K562 (cell line): ENCODE measurements at regions not wholly inside any gene's neighbourhood (a gene's known extent, or its start where the extent isn't known, plus 50 kb on each side); places are given as distances from the start of the nearest gene placed in this dataset.

Experiments used
- ATAC-seq: fragments of 200-7000 bp; cut with Tn5 transposase; 3 replicates; pipeline ENCODE4 v1.9.1; 2020; ENCODE audit warnings: moderate library complexity
- BruUV-seq: library from RNA; stranded (reverse); fragments of 400-500 nt; replicated peaks from 2 replicates; lab custom pipeline; 2021; lab: Mats Ljungman, UMichigan
- CTCF ChIA-PET: fragments of 300-600 bp; formaldehyde crosslinking; extraction: SDS; loops from one replicate; lab custom pipeline; 2021; ENCODE audit warnings: low intra/inter-chr PET ratio; lab: Yijun Ruan, JAX
- POLR2A ChIA-PET: fragments of 300-600, 350-650 bp; sonication (Branson Sonifier 250); formaldehyde crosslinking; extraction: SDS; loops from one replicate; lab custom pipeline; 2021; ENCODE audit warnings: antibody characterized with exemption, inconsistent platforms; lab: Yijun Ruan, JAX
- DNase-seq, 4 experiments: peaks; one replicate each; pipeline versions ENCODE4 v3.0.0 to v3.0.0-alpha.2; 2011 to 2018; ENCODE audit warnings: low spot score in 3 of 4, mixed read lengths in 3 of 4; ENCODE audit errors: extremely low read depth in 1 of 4
- FAIRE-seq: peaks from 2 replicates; lab custom pipeline; 2011; peaks lifted over from hg19 to GRCh38; lab: Jason Lieb, UNC
- H2AFZ ChIP-seq: 2 replicates; pipeline ENCODE4 v1.6.0; 2011; ENCODE audit warnings: low read depth, low read length, control low read depth, inconsistent platforms
- H3K27ac ChIP-seq: fragments of 200-600 bp; 3 replicates; pipeline ENCODE4 v1.8.0; 2011; ENCODE audit warnings: low read depth, mild to moderate bottlenecking, control low read depth, inconsistent platforms, low read length, moderate library complexity, mixed read lengths; ENCODE audit errors: extremely low read depth
- H3K27me3 ChIP-seq, 2 experiments: fragments of 300-600 bp in 1 of 2; 2 replicates in 1 of 2; 3 replicates in 1 of 2; pipeline versions ENCODE4 v1.6.0 to v1.8.0; 2011; ENCODE audit warnings: inconsistent platforms in 2 of 2, low read length in 2 of 2, mild to moderate bottlenecking in 1 of 2, mixed read lengths in 1 of 2, moderate library complexity in 1 of 2; ENCODE audit not compliant: control insufficient read depth in 2 of 2, insufficient read depth in 2 of 2
- H3K36me3 ChIP-seq: fragments of 300-600 bp; 3 replicates; pipeline ENCODE4 v1.8.0; 2011; ENCODE audit warnings: mild to moderate bottlenecking, low read length, inconsistent platforms; ENCODE audit not compliant: control insufficient read depth, insufficient read depth
- H3K4me1 ChIP-seq, 2 experiments: fragments of 200-600 bp in 1 of 2; replicated peaks in 1 of 2; 2 replicates in 1 of 2; 3 replicates in 1 of 2; pipeline versions ENCODE4 v1.5.1 to v1.8.0; 2011; ENCODE audit warnings: inconsistent platforms in 2 of 2, low read length in 2 of 2, mild to moderate bottlenecking in 1 of 2, mixed read lengths in 1 of 2, moderate library complexity in 1 of 2; ENCODE audit not compliant: control insufficient read depth in 2 of 2, insufficient read depth in 2 of 2
- H3K4me2 ChIP-seq: 2 replicates; pipeline ENCODE4 v1.6.1; 2011; ENCODE audit warnings: low read length, control low read depth, inconsistent platforms, mixed read lengths; ENCODE audit not compliant: insufficient read depth
- H3K4me3 ChIP-seq: fragments of 200-600 bp; sonication (generic), shearing (Covaris generic); 2 replicates; pipeline ENCODE4 v1.5.1; 2016; ENCODE audit warnings: control low read depth, inconsistent platforms
- H3K79me2 ChIP-seq: fragments of 200-600 bp; 3 replicates; pipeline ENCODE4 v1.8.0; 2011; ENCODE audit warnings: low read length, inconsistent platforms; ENCODE audit not compliant: control insufficient read depth, insufficient read depth
- H3K9ac ChIP-seq, 2 experiments: 2 replicates each; pipeline versions ENCODE4 v1.6.0 to v1.6.1; 2011; ENCODE audit warnings: low read depth in 2 of 2, low read length in 2 of 2, control low read depth in 1 of 2, inconsistent platforms in 1 of 2, mild to moderate bottlenecking in 1 of 2, mixed read lengths in 1 of 2; ENCODE audit not compliant: insufficient read depth in 1 of 2
- H3K9me1 ChIP-seq: one replicate; pipeline ENCODE4 v1.6.0; 2011; ENCODE audit warnings: inconsistent platforms, mild to moderate bottlenecking, low read length, moderate library complexity; ENCODE audit not compliant: control insufficient read depth, insufficient read depth
- H3K9me3 ChIP-seq: replicated peaks from 2 replicates; pipeline ENCODE4 v1.5.1; 2011; ENCODE audit warnings: low read depth, low read length, inconsistent platforms; ENCODE audit not compliant: control insufficient read depth, insufficient read depth
- H4K20me1 ChIP-seq: replicated peaks from 2 replicates; pipeline ENCODE4 v1.6.1; 2011; ENCODE audit warnings: low read length, inconsistent platforms, mixed read lengths; ENCODE audit not compliant: control insufficient read depth, insufficient read depth
- ARNT ChIP-seq, 2 experiments: fragments of 450-650 bp; IDR thresholded peaks; 2 replicates each; pipeline ENCODE4 v1.6.1; 2016; ENCODE audit warnings: mild to moderate bottlenecking in 1 of 2
- CBX3 ChIP-seq, 2 experiments: IDR thresholded peaks; 1 replicate in 1 of 2; 2 replicates in 1 of 2; pipeline ENCODE4 v1.6.1; 2012; ENCODE audit warnings: inconsistent platforms in 2 of 2, low read length in 2 of 2, borderline replicate concordance in 1 of 2, control low read depth in 1 of 2
- DMBX1 ChIP-seq: fragments of 250-450 bp; sonication (Bioruptor Pico); IDR thresholded peaks from 2 replicates; pipeline ENCODE4 v1.8.0; 2022; ENCODE audit warnings: inconsistent platforms, mild to moderate bottlenecking, moderate library complexity, borderline replicate concordance
- DPF2 ChIP-seq: fragments of 450-650 bp; IDR thresholded peaks from 2 replicates; pipeline ENCODE4 v1.6.1; 2016
- ESRRB ChIP-seq: fragments of 250-450 bp; sonication (Bioruptor Pico); IDR thresholded peaks from 2 replicates; pipeline ENCODE4 v1.5.0; 2020; ENCODE audit warnings: mild to moderate bottlenecking, moderate library complexity, borderline replicate concordance
- JUNB ChIP-seq: fragments of 450-650 bp; formaldehyde crosslinking; conservative IDR thresholded peaks from 2 replicates; pipeline ENCODE4 v1.4.0; 2020; ENCODE audit warnings: mild to moderate bottlenecking
- LARP7 ChIP-seq: fragments of 450-650 bp; IDR thresholded peaks from 2 replicates; pipeline ENCODE4 v1.6.1; 2016
- NR1H2 ChIP-seq: sonication (generic); formaldehyde crosslinking; IDR thresholded peaks from 2 replicates; pipeline ENCODE4 v1.4.0; 2020; ENCODE audit warnings: mild to moderate bottlenecking, missing genetic modification reagents
- SMC3 ChIP-seq: conservative IDR thresholded peaks from 2 replicates; pipeline ENCODE4 v1.6.1; 2011; ENCODE audit warnings: low read depth, low read length, improper control_type of control experiment; ENCODE audit not compliant: insufficient read depth
- SNRNP70 ChIP-seq: fragments of 200-400 bp; formaldehyde crosslinking; optimal IDR thresholded peaks from 2 replicates; pipeline ENCODE3; 2017; ENCODE audit warnings: low read depth, low read length
- ZNF253 ChIP-seq: fragments of 250-450 bp; sonication (Bioruptor Pico); conservative IDR thresholded peaks from 2 replicates; pipeline ENCODE4 v1.6.1; 2021; ENCODE audit warnings: mild to moderate bottlenecking
- ZNF696 ChIP-seq: fragments of 250-450 bp; sonication (Bioruptor Pico); conservative IDR thresholded peaks from 2 replicates; pipeline ENCODE4 v1.4.0; 2020; ENCODE audit warnings: mild to moderate bottlenecking, moderate library complexity
- ZSCAN29 ChIP-seq: fragments of 450-650 bp; IDR thresholded peaks from 2 replicates; pipeline ENCODE4 v1.6.1; 2017
- WGBS: fragments of 100-300 bp; shearing (Covaris generic); methylation state at CpG from one replicate; pipeline ENCODE4 v1.1.6; 2016; ENCODE audit warnings: low coverage, mixed read lengths; ENCODE audit not compliant: insufficient coverage; ENCODE audit errors: missing lambda C conversion rate; 5-methylcytosine and 5-hydroxymethylcytosine counted together
- in situ Hi-C: fragments of 300-500 bp; cut with MboI; formaldehyde crosslinking; loops from 4 replicates; pipeline ENCODE4 v1.15.0; 2018; ENCODE audit warnings: inconsistent platforms, mixed read lengths
- intact Hi-C: fragments of 100-400 bp; cut with micrococcal nuclease; formaldehyde crosslinking; loops from 2 replicates; pipeline ENCODE4 v1.14.2; 2022
- TF ChIP-seq, protein P1 (sequence below): fragments of 250-450 bp; sonication (Bioruptor Pico); IDR thresholded peaks from 2 replicates; pipeline ENCODE4 v1.5.0; 2020; ENCODE audit warnings: mild to moderate bottlenecking, borderline replicate concordance
- TF ChIP-seq, protein P2 (sequence below), 2 experiments: fragments of 450-650 bp; formaldehyde crosslinking in 1 of 2; IDR thresholded peaks; 2 replicates each; pipeline versions ENCODE4 v1.4.0 to v1.6.1; 2014 to 2020; ENCODE audit warnings: mild to moderate bottlenecking in 2 of 2, borderline replicate concordance in 1 of 2, low read depth in 1 of 2

DNA sequence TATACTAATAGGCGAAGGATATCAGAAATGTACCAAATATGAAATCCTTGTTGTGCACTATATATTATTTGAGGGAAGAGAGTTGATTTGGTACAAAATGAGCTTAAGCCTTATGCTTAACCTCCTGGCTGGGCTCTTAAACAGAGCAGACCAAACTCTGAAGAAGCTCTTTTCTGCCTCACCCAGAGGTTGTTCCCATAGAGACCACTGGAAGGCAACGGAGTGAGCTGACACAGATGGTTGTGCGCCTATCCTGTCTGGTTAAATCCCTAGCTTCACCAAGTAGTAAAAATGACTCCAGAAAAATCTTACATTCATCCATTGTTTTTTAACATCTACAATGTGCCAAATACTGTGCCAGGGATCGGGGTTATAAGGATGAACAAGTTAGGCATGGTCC lies 55.9 kb upstream of the NOL4 start:
- no peak for FAIRE-seq
- 3% methylated on average over 4 of the region's 4 CpGs for WGBS
- ChIA-PET CTCF (interaction anchor here (0.6 kb wide), 1 partner anchor 580 kb away, joined by 4 read pairs; no protein-coding TSS in a partner anchor), POLR2A (interaction anchor here (0.5 kb wide), 1 partner anchor 25 kb away, joined by 4 read pairs; no protein-coding TSS in a partner anchor)
- in situ Hi-C loops = no loop called here
- Histone ChIP-seq H4K20me1 (no peaks in the 10 kb centered on the region), H3K4me1 (no peaks in the 10 kb centered on the region), H3K79me2 (no peaks in the 10 kb centered on the region), H3K9ac (no peak overlapping the region), H3K27ac (no peak overlapping the region), H3K9me3 (no peaks in the 10 kb centered on the region; the same call in 1 of the 2 replicates), H3K36me3 (no peaks in the 10 kb centered on the region), H3K9me1 (no peaks in the 10 kb centered on the region), H3K27me3 (no peaks in the 10 kb centered on the region), H3K4me2 (no peak overlapping the region), H2AFZ (no peak overlapping the region), H3K4me3 (no peak overlapping the region)
- no peak for ATAC-seq
- BruUV-seq = no TSS peak
- intact Hi-C loops = no loop called here
- no peak for DNase-seq
- TF ChIP-seq ZNF253 (CRISPR knock-in tag) = no peak
- no peak for TF ChIP-seq LARP7
- no peak for TF ChIP-seq ZNF696 (CRISPR knock-in tag)
- no peak for TF ChIP-seq DMBX1 (CRISPR knock-in tag)
- no peak for TF ChIP-seq ESRRB
- no peak for TF ChIP-seq ARNT (IDR thresholded peaks at IDR 0.05)
- TF ChIP-seq ZSCAN29 = no peak
- TF ChIP-seq SNRNP70 = no peak
- TF ChIP-seq CBX3 (IDR thresholded peaks at IDR 0.05; ENCODE audit: borderline replicate concordance in 1 of 2, low read length in 2 of 2) = no peak
- TF ChIP-seq NR1H2 (CRISPR knock-in tag) = no peak
- TF ChIP-seq, protein P1, sequence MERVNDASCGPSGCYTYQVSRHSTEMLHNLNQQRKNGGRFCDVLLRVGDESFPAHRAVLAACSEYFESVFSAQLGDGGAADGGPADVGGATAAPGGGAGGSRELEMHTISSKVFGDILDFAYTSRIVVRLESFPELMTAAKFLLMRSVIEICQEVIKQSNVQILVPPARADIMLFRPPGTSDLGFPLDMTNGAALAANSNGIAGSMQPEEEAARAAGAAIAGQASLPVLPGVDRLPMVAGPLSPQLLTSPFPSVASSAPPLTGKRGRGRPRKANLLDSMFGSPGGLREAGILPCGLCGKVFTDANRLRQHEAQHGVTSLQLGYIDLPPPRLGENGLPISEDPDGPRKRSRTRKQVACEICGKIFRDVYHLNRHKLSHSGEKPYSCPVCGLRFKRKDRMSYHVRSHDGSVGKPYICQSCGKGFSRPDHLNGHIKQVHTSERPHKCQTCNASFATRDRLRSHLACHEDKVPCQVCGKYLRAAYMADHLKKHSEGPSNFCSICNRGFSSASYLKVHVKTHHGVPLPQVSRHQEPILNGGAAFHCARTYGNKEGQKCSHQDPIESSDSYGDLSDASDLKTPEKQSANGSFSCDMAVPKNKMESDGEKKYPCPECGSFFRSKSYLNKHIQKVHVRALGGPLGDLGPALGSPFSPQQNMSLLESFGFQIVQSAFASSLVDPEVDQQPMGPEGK (CRISPR knock-in tag) = no peak
- no peak for TF ChIP-seq SMC3
- TF ChIP-seq, protein P2, sequence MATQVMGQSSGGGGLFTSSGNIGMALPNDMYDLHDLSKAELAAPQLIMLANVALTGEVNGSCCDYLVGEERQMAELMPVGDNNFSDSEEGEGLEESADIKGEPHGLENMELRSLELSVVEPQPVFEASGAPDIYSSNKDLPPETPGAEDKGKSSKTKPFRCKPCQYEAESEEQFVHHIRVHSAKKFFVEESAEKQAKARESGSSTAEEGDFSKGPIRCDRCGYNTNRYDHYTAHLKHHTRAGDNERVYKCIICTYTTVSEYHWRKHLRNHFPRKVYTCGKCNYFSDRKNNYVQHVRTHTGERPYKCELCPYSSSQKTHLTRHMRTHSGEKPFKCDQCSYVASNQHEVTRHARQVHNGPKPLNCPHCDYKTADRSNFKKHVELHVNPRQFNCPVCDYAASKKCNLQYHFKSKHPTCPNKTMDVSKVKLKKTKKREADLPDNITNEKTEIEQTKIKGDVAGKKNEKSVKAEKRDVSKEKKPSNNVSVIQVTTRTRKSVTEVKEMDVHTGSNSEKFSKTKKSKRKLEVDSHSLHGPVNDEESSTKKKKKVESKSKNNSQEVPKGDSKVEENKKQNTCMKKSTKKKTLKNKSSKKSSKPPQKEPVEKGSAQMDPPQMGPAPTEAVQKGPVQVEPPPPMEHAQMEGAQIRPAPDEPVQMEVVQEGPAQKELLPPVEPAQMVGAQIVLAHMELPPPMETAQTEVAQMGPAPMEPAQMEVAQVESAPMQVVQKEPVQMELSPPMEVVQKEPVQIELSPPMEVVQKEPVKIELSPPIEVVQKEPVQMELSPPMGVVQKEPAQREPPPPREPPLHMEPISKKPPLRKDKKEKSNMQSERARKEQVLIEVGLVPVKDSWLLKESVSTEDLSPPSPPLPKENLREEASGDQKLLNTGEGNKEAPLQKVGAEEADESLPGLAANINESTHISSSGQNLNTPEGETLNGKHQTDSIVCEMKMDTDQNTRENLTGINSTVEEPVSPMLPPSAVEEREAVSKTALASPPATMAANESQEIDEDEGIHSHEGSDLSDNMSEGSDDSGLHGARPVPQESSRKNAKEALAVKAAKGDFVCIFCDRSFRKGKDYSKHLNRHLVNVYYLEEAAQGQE (IDR thresholded peaks at IDR 0.05; ENCODE audit: borderline replicate concordance) = no peak
- TF ChIP-seq, protein P2 (CRISPR knock-in tag; IDR thresholded peaks at IDR 0.05; ENCODE audit: low read depth) = no peak
- no peak for TF ChIP-seq DPF2
- no peak for TF ChIP-seq JUNB
